Kidney tubule cell (primary cell): ENCODE measurements at regions not wholly inside any gene's neighbourhood (a gene's known extent, or its start where the extent isn't known, plus 50 kb on each side); places are given as distances from the start of the nearest gene placed in this dataset.
"Not testable (repeated sequence)": the region's sequence is repeated elsewhere in the genome, so short reads cannot be mapped to it uniquely, and the experiment has no call there.

Experiments
- DNase-seq: peaks from one replicate; pipeline ENCODE4 v3.0.0-alpha.2; 2018; ENCODE audit warnings: low spot score

- not testable (repeated sequence) for DNase-seq
Observed at GRCh38 chr1:120278259-120278610, 101.9 kb upstream of the SEC22B start.

- DNase-seq: not testable (repeated sequence)
Observed at GRCh38 chr1:120277428-120278258, 101.3 kb upstream of the SEC22B start.

- not testable (repeated sequence) for DNase-seq
Observed at GRCh38 chr1:120276710-120277109, 100.4 kb upstream of the SEC22B start.

GRCh38 chr1:120274438-120274837 lies 98.1 kb upstream of the SEC22B start:
- DNase-seq: not testable (repeated sequence)

DNA sequence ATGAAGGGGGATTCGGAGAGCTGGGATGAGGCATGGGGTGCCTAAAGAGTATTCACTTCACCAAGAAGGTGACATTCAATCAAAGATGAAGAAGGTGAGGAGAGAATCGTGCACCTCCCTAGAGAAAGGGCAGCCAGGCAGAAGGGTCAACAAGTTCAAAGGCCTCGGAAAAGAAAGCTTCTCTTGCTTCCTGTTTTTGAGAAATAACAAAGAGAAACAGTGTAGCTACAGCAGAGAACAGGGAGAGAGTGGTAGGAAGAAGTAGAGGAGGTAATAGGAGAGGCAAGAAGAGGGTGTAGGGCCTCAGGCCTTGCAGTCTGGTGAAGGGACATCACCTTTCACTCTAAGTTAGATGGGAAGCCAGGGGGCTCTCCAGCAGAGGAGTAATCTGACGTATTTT lies 97.0 kb upstream of the SEC22B start:
- not testable (repeated sequence) for DNase-seq

GRCh38 chr1:120272242-120272641 lies 95.9 kb upstream of the SEC22B start:
- not testable (repeated sequence) for DNase-seq

DNA sequence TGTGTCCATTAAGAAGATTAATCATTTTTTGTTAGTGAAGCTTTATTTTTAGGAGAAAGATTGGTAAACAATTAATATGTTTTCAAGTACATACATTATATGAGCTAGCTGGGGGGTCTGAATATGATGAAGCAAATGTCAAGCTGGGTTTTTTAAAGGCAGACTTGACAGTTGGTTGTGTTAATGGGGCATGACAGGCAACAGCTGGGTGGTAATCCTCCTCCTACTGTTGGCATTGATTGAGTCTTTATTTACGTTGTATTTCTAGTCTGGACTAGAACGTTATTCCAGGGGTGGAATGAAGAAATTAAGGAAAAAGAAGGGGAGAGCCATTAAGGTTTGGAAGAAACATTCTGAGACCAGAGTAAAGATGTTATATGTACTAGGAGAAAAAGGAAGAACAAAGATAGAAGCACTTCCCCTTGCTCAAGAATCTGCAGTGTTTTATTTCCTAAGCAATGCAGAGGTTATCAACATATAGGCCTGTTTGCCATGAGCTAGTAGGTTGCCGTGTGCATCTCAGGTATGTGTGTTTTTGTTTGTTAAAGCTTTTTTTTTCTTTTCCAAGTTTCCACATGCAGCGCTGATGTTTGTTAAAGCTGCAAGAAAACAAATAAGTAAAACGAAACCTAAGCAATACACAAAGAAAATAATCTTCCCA lies 95.4 kb upstream of the SEC22B start:
- not testable (repeated sequence) for DNase-seq

DNA sequence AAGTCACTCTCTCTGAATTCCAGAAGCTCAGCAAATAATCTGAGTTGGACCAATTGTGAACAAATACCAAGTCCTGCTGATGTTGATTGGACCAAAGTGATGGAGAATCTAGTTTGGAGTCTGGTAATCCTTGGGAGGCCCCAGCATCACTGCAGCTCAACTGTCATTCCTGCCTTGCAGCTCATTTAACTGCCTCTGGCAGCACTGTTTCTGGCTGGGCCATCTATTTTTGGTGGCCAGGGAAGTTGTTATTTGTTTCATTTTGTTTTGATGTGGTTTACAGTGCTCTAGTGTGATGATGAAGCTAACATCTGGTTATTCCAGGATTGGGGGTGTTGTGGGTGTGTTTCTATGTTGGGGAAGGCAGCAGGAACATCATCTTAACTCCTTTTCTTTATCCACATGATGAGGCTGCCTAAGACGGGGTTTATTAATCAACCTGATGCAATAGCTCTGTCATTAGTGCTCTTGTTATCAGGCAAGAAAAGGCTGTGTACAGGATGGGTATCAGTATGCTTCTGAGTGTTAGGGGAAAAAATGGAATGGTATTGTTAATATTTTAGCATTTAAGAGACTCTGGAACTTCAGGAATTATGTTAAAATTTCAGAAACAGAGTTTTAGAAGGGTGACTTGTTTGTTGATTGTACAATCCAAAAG lies 91.7 kb upstream of the SEC22B start:
- not testable (repeated sequence) for DNase-seq

- DNase-seq: not testable (repeated sequence)
Observed at GRCh38 chr1:120264564-120264963, 88.2 kb upstream of the SEC22B start.

DNA sequence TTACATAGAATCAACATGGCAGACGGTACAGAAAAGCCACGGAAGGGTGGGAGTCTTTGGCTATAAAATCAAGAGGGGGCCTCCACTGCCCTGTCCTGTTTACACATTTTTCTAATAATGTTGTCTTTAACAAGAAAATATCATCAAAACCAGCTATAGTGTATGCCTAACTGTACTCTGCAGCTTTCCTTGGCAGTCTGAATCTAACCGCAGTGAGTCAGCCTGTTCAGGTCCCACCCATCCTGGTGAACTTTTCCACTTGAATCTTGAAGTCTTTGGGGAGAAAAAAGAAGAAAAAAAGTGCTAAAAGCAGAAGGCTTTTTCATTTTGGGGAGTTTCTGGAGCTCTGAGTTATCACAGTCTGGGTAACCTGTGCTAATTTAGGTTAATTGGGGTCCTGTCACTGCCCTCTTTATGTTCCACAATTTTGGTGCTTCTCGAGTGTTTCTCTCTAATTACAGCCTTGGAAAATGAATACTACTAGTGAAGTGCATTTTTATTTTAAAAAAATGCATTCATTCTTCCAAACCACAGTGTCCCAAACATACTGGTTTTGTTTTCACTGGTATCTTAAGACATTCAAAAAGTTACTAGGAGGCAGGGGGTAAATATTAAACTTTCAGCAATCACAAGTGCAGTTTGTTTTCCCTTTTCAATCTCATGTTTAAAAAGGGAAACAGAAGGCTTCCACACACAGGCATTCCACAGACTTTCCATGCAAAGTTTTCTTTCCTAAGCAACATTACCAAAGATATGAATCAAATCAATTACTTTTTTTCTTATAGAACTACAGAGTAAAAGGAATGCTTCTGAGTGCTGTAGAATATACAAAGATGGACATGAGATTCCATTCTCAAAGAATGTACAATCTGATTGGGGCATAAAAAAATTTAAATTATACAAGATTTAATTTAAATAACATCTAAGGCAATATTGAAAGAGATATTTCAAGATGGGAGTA lies 86.8 kb upstream of the SEC22B start:
- DNase-seq: not testable (repeated sequence)

DNA sequence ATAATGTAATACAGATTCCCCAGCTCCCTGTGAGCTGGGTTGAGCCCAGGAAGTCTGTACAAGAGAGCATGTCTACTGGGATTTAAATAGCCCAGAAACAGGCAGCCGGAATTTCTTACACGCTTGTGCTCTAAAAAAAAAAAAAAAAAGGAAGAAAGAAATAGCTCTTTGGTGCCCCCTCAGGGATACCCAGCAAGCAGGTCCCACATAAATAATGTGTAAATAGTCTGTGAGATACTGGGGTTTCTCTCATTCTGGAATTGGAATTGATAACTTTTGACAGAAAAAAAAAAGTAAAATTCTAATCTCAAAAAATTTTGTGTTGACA lies 81.4 kb upstream of the SEC22B start:
- not testable (repeated sequence) for DNase-seq

DNA sequence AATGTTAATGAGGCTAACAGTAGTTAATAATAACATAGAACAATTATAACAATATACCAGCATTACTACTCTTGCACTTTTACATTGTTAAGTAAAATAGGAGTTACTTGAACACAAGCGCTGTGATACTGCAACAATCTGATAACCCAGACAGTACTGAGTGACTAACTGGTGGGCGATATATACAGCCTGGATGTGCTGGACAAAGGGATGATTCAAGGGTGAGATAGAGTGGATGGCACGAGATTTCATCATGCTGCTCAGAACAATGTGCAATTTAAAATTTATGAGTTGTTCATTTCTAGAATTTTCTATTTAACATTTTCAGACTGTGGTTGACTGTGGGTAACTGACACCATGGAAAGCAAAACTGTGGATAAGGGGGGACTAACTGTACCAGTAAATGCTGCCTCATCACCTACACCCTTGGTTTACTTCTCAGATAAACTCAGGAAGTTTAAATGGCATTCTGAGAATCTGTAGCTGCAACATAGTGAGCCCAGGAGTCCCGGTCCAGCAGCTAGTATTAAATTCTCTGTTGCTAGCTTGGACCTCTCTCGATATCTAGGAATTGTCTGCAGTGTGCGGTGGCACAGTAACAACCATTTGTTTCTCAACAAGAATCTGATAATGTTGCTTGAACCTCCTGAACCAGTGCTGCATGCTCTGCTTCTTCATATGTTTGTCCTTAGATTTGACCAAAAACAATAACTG lies 80.9 kb upstream of the SEC22B start:
- DNase-seq: not testable (repeated sequence)

- DNase-seq: not testable (repeated sequence)
Observed at GRCh38 chr1:120250756-120251155, 74.4 kb upstream of the SEC22B start.

DNA sequence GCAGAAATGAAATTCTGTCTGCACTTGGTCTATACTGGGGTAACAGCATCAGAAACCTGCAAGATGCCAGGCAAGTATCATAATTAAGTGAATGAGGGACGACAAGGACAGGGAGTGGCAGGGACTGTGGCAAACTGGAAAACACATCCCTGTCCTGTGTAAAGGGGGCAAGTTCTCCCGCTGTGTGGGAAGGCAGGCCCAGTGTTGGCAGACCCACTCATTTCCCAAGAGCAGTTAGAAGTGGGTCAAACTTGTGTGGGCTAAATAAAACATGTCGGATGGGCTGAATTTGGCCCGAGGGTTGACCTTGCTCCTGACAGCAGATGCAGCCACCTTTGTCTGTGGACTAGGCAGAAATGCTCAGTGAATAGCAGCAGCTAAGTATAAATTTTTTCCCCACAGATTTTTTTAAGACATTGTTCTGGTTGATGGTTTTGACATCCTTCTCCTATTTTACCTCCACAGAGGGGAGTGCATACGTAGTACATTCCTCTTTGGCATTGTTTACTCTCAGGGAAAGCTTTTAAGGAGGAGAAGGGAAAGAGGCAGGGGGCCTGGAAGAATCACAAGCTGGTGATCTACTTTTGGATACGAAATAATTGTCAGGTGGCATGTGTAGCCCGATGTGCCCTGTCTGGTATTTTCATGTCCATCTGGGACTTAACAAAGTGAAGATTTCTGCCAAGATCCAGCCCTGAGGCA lies 72.6 kb upstream of the SEC22B start:
- DNase-seq: not testable (repeated sequence)

GRCh38 chr1:120248203-120248602 lies 71.9 kb upstream of the SEC22B start:
- not testable (repeated sequence) for DNase-seq

DNA sequence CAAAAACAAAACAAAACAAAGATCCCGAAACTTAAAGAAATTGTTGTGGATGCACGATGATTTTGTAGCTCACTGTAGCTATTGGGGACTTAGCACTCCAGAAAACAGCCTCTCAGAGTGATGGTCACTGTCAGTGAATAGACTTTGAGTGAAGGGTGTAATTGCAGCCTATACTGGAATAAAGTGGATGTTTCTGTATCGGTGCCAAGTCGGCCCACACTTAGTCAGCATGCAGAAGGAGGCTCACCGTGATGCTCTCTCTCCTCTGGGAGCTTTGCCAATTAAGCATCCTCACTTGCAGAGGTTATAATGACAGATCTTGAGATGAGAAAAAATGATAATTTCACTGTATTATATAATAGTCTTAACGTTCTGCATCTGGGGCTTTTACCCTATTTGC lies 67.5 kb upstream of the SEC22B start:
- not testable (repeated sequence) for DNase-seq

DNA sequence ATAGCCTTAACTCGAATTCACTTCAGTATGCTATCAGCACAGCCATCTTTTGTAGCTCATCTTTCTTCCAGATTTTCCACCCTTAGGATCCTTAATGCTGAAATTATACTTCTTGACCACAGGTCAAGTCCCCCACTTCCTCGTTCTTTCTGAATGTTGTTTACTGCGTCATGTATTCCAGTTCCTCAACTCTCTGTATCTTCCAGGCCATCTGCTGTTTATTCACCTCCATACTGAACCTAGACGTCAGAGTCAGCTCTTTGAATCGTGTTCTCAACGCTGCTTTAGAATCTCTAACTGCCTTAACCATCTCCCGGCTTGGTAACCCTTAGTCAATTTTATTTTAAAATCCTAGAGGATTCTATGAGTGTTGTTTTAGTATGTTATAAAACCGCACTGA lies 66.3 kb upstream of the SEC22B start:
- not testable (repeated sequence) for DNase-seq

GRCh38 chr1:120241868-120242267 lies 65.5 kb upstream of the SEC22B start:
- not testable (repeated sequence) for DNase-seq

DNA sequence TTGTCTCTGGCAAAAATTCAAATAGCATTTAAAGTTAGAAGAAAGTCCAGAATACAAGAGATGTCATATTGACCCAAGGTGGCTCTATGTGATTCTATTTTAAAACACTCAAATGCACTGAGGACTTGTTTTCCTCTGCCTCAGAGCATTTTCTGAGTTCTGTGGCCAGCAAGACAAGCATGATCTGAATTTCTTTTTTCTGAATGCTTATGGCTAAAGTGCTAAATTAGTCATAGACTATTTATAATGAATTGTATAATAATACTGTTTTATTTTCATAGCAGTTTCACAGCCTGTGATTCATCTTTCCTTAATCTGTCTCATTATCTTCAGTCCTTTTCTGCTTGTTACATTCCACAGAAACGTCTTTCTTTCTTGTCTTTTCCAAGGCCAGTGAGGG lies 63.9 kb upstream of the SEC22B start:
- DNase-seq: not testable (repeated sequence)

DNA sequence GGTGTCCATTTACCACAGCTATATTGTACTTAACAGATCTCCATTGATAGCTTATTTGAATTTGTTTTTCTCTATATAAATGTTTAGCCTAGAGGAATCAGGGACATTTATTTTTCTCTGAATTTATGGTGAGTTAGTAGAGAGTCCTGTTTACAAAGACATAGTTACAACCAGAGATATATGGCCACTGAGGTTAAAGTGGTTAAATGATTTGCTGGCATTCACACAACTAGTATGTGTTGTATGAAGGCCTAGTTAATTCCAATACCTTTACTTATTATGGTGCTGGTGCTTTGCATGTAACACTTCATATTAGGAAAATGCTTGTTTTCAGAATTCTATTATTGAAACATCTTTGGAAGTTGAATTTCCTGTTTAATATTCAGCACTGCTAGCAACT lies 63.0 kb upstream of the SEC22B start:
- not testable (repeated sequence) for DNase-seq
